ENCODE measurements at regions not wholly inside any gene's neighbourhood (a gene's known extent, or its start where the extent isn't known, plus 50 kb on each side); places are given as distances from the start of the nearest gene placed in this dataset.
A peak's percentile ranks its signal among the peaks of the same experiment; 100 is the strongest.

DNA sequence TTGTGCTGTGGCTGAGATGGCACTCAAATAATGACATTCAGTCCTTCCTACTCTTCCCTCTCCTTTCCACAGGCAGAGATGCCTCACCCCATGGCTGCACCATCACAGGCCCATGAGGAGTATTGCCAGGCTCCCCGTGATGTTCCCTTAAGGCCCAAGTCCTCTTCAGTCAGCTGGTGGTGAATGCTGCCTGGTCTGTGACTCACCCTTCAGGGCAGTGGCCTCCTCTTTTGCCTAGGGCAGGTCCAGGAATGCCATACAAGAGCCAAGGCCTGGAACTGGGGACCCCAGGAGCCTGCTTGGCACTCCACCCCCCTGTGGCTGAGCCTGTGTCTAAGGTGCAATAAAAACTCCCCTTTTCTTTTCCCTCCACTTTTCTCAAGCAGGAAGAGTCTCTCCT is 144.2 kb upstream of the GEMIN8 start:
- no peak for DNase-seq (ENCODE audit: low spot score)

DNA sequence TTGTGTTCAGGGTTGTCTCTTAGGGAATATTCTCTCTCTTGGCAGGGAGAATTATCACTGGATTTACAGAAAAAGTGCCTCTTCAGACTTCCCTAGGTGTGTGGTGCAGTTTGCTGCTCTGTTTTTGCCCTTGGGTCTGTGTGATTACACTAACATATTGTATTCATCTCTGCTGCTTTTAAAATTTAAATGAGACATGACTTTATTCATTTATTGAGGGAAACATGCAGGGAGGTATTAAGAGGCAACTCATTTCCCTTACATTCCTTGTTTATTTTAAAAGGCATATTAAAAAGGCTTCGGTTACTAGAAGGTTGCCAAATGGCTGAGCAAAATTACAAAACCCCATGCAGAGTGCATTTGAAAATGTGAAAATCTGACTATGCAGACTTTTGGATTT is 135.1 kb upstream of the GEMIN8 start:
- DNase-seq (ENCODE audit: low spot score), result no peak

DNA sequence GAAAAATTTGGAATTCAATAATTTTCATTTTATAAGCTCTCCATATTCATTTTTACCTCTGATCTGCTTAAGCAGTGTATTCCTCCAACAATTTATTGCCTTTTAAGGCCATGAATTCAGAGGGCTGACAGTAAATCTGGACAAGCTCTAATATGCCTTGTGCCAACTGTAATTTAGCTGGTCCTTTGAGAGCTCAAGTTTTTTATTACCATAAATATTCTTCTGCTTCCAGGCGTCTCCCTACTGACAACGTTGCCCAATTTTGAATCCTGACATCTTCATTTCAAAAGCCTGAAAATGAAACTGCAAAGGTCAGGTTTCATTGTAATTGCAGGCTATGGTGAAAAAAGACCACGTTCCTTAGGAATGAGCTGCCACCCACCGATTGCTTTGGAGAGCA is 95.8 kb upstream of the GEMIN8 start:
- no peak for DNase-seq (ENCODE audit: low spot score)

DNA sequence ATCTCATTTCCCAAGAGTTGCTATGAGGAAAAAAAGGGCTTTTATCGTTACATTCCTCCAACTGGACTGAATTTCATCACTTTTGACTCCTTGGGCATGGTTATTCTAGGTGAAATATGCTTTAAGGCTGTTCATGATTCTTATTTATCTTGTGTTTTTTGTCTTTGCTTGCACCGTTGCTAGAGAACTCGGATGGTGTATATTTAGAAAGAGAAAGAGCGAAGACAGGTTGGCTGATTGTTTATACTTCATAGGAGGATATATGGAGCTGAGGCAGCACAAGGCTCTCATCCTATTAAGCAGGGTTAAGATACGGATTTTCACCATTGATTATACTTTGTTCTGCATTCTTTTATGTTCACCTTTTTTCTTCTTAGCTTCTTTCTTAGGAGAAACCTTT is 94.9 kb upstream of the GEMIN8 start:
- no peak for DNase-seq (ENCODE audit: low spot score)

DNA sequence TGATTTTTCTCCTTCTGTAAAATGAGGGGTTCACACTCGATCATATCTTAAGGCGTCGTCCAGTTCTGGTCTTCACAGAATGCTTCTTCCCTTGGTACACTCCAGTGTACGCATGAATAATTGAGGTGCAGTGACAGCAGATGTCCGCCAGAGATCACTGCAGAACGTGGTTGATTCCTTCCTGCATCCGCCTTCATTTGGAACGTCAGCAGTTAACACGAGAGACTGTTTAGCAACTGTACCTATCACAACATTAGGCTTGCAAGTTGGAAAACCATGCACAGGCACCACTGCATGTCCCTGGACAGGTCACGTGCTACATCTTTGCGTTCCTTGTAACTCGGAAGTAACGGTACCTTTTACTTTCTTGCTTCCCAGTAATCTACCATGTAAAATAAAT is 66.0 kb upstream of the GEMIN8 start:
- peak; percentile 25 for DNase-seq (ENCODE audit: low spot score)

DNA sequence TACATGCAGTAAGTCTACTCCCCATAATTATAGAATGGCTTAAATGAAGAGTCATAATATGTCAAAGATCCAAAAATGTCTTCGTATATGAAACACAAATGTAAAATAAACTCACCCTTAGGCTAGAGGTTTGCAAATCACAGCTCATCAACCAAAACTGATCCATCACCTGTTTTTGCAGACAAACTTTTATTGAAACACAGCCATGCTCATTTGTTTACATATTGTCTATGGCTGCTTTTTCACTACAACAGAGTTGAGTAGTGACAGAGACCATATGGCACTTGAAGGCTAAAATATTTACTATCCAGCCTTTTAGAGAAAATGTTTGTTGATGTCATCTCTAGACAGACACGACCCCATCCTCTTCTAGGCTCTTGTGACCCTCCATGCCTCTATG is 64.5 kb upstream of the GEMIN8 start:
- DNase-seq (ENCODE audit: low spot score), result no peak

DNA sequence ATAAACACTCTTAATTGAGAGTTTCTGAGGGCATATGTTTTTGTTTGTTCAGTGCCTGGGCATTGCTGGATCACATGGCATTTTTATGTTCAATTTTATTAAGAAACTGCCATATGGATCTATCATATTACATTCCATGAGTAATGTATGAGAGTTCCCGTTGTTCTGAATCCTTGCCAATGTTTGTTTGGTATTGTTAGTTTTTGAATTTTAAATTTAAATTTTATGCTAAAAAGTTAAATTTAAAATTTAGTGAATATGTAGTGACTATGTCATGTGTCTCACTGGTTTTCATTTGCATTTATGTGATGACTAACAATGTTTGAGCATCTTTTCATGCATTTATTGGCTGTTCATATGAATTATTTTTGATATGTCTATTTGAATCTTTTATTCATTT is 54.8 kb upstream of the GEMIN8 start:
- DNase-seq (ENCODE audit: low spot score), result no peak

DNA sequence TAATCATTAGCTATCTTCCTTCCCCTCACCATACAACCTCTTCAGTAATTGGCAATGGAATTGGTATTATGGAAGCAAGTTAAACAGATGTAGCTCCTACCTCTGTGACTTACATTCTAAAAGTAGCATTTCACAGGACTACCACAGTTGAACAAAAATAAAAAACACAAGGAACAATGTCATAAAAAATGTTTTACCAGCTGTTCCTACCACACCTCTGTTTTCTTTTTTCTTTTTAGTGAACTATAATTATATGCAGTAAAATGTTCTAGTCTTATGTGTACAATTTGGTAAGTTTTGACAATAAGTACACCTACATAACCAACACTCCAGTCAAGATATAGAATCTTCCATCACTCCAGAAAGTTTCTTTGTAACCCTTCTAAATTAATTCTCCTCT is 54.1 kb upstream of the GEMIN8 start:
- no peak for DNase-seq (ENCODE audit: low spot score)

DNA sequence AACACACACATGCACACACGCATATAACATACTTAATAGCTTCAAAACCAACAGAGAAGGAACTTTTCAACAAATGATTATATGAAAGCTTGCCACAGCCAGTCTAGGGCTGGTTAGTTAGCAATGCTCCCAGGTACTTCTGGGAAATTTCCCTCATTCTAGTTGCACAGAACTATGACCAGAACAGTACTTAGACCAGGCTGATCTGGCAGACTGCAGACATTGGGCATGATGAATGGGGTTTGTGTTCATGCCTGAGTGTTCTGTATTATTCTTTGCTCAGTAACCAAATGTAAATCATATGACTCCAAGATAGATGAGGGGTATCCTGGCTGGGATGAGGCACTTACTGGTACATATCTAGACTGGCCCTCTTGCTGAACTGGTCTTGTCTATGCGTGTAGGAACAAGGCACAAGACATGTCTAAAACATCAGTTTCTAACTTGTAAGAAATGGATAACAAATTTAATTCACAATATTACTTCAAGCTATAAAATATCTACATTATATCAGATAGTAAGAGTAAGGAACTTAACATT is 50.3 kb upstream of the GEMIN8 start:
- DNase-seq (ENCODE audit: low spot score), result no peak
